HepG2 (cell line): ENCODE measurements at regions not wholly inside any gene's neighbourhood (a gene's known extent, or its start where the extent isn't known, plus 50 kb on each side); places are given as distances from the start of the nearest gene placed in this dataset.

ENCODE experiments used
- CTCF ChIP-seq: sonication (generic); formaldehyde crosslinking; IDR thresholded peaks from 2 replicates; pipeline ENCODE4 v1.5.0; 2020; ENCODE audit warnings: mild to moderate bottlenecking, missing genetic modification reagents, moderate library complexity
- EZH2 ChIP-seq: conservative IDR thresholded peaks from 2 replicates; pipeline ENCODE4 v1.6.1; 2012; ENCODE audit warnings: mild to moderate bottlenecking, low read depth, low read length, moderate library complexity
- MAFK ChIP-seq, 2 experiments: IDR thresholded peaks in 1 of 2; conservative IDR thresholded peaks in 1 of 2; 2 replicates each; pipeline ENCODE4 v1.6.1; 2011; ENCODE audit warnings: improper control_type of control experiment in 2 of 2, low read length in 2 of 2
- MXD3 ChIP-seq: IDR thresholded peaks from 2 replicates; pipeline ENCODE4 v1.6.1; 2016; ENCODE audit warnings: mild to moderate bottlenecking, missing biosample characterization, missing genetic modification reagents
- POLR2A ChIP-seq, 2 experiments: IDR thresholded peaks; 2 replicates each; pipeline ENCODE4 v1.6.1; 2011; ENCODE audit warnings: low read depth in 2 of 2, low read length in 2 of 2, mild to moderate bottlenecking in 1 of 2, moderate library complexity in 1 of 2; ENCODE audit not compliant: insufficient read depth in 1 of 2
- POLR2AphosphoS5 ChIP-seq: IDR thresholded peaks from 2 replicates; pipeline ENCODE4 v1.6.1; 2012; ENCODE audit warnings: low read depth, low read length
- SIN3A ChIP-seq: IDR thresholded peaks from 2 replicates; pipeline ENCODE4 v1.6.1; 2011; ENCODE audit warnings: low read depth, mild to moderate bottlenecking, control low read depth, low read length, borderline replicate concordance
- STAG1 ChIP-seq: sonication (generic); formaldehyde crosslinking; IDR thresholded peaks from 2 replicates; pipeline ENCODE4 v1.4.0; 2020; ENCODE audit warnings: missing genetic modification reagents
- U2AF1 ChIP-seq: fragments of 200-400 bp; formaldehyde crosslinking; optimal IDR thresholded peaks from 2 replicates; pipeline ENCODE3; 2017; ENCODE audit warnings: mild to moderate bottlenecking, low read depth, low read length
- ZNF121 ChIP-seq: sonication (generic); formaldehyde crosslinking; IDR thresholded peaks from 2 replicates; pipeline ENCODE4 v1.5.0; 2020; ENCODE audit warnings: mild to moderate bottlenecking, missing genetic modification reagents
- ZNF24 ChIP-seq: fragments of 450-650 bp; IDR thresholded peaks from 2 replicates; pipeline ENCODE4 v1.6.1; 2017; ENCODE audit warnings: antibody characterized with exemption, mild to moderate bottlenecking
- ZNF407 ChIP-seq: sonication (generic); formaldehyde crosslinking; IDR thresholded peaks from one replicate; pipeline ENCODE4 v1.5.1; 2020; ENCODE audit warnings: mild to moderate bottlenecking, missing genetic modification reagents; ENCODE audit errors: not compliant biosample characterization
- ZNF614 ChIP-seq: IDR thresholded peaks from 2 replicates; pipeline ENCODE4 v1.6.1; 2018; ENCODE audit warnings: missing biosample characterization, missing genetic modification reagents, inconsistent platforms, borderline replicate concordance

- no peak for TF ChIP-seq SIN3A
- TF ChIP-seq CTCF (CRISPR knock-in tag) = no peak
- TF ChIP-seq MXD3 (CRISPR knock-in tag) = no peak
- no peak for TF ChIP-seq ZNF24
- no peak for TF ChIP-seq POLR2AphosphoS5
- TF ChIP-seq POLR2A (IDR thresholded peaks at IDR 0.05; ENCODE audit: insufficient read depth in 1 of 2, low read depth in 2 of 2, low read length in 2 of 2) = no peak
- no peak for TF ChIP-seq MAFK (conservative IDR thresholded peaks at IDR 0.05 in 1 of 2, IDR thresholded peaks at IDR 0.05 in 1 of 2; ENCODE audit: low read length in 2 of 2)
- TF ChIP-seq U2AF1 = no peak
- no peak for TF ChIP-seq ZNF121 (CRISPR knock-in tag)
- no peak for TF ChIP-seq EZH2
- no peak for TF ChIP-seq ZNF614
- TF ChIP-seq ZNF407 (CRISPR knock-in tag) = no peak
- no peak for TF ChIP-seq STAG1
Observed at GRCh38 chr10:44706745-44707144, 204.4 kb upstream of the TMEM72 start.
